HFFc6 (cell line): ENCODE measurements at regions not wholly inside any gene's neighbourhood (a gene's known extent, or its start where the extent isn't known, plus 50 kb on each side); places are given as distances from the start of the nearest gene placed in this dataset.

Source experiments
- DNase-seq: peaks from one replicate; pipeline ENCODE4 v3.0.0-alpha.2; 2018
- H3K27ac Mint-ChIP-seq: 2 replicates; pipeline ENCODE4 v1.8.0; 2020; ENCODE audit warnings: mild to moderate bottlenecking, mixed read lengths
- H3K27me3 Mint-ChIP-seq: 2 replicates; pipeline ENCODE4 v1.8.0; 2021; ENCODE audit warnings: mild to moderate bottlenecking, moderate library complexity, mixed read lengths; ENCODE audit not compliant: insufficient read depth
- H3K36me3 Mint-ChIP-seq: 2 replicates; pipeline ENCODE4 v1.8.0; 2021; ENCODE audit warnings: low read depth, mixed read lengths
- H3K4me1 Mint-ChIP-seq: 2 replicates; pipeline ENCODE4 v1.8.0; 2020; ENCODE audit warnings: low read depth, mixed read lengths
- H3K4me3 Mint-ChIP-seq: 2 replicates; pipeline ENCODE4 v1.8.0; 2020; ENCODE audit warnings: mild to moderate bottlenecking, moderate library complexity, mixed read lengths
- H3K9me3 Mint-ChIP-seq: 2 replicates; pipeline ENCODE4 v1.8.0; 2020; ENCODE audit warnings: mild to moderate bottlenecking, mixed read lengths
- TF ChIP-seq, protein P1 (sequence below): fragments of 200-600 bp; sonication (generic); IDR thresholded peaks from 2 replicates; pipeline ENCODE4 v1.5.0; 2021; ENCODE audit warnings: antibody characterized with exemption, mild to moderate bottlenecking

DNA sequence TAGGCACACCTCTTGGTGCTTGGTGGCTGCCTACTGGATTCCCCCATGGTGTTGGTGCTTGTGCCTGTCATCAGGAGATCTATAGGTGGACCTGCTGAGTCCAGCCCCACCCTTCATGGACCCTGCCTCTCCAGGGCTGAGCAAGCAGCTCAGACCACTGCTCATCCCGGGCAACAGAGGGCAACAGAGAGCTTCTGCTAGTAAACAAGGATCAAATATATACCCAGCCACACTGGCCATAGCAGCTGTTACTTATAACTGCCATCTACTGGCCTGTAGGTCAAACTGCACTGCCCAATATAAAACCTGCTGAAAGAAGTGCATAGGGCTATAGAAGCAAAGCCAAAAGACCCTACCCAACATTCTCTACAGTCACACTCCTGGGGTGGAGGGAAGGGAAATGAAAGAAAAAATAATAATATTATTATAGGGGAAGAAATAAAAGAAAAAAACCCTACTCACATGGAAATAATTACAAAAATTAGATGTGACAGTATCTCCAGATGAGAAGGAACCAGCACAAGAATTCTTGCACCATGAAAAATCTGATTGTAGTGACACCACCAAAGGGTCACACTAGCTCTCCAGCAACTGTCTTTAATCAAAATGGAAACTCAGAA is 54.9 kb upstream of the ZNF800 start:
- H3K4me1 Mint-ChIP-seq = no peaks in the 10 kb centered on the region
- no peak overlapping the region for H3K4me3 Mint-ChIP-seq
- H3K27ac Mint-ChIP-seq = no peak overlapping the region
- peaks cover 7% of the 10 kb centered on the region for H3K27me3 Mint-ChIP-seq
- peaks cover 9% of the 10 kb centered on the region; the same call in 1 of the 2 replicates for H3K9me3 Mint-ChIP-seq
- TF ChIP-seq, protein P1, sequence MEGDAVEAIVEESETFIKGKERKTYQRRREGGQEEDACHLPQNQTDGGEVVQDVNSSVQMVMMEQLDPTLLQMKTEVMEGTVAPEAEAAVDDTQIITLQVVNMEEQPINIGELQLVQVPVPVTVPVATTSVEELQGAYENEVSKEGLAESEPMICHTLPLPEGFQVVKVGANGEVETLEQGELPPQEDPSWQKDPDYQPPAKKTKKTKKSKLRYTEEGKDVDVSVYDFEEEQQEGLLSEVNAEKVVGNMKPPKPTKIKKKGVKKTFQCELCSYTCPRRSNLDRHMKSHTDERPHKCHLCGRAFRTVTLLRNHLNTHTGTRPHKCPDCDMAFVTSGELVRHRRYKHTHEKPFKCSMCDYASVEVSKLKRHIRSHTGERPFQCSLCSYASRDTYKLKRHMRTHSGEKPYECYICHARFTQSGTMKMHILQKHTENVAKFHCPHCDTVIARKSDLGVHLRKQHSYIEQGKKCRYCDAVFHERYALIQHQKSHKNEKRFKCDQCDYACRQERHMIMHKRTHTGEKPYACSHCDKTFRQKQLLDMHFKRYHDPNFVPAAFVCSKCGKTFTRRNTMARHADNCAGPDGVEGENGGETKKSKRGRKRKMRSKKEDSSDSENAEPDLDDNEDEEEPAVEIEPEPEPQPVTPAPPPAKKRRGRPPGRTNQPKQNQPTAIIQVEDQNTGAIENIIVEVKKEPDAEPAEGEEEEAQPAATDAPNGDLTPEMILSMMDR = peak; percentile 82
- DNase-seq = peak; percentile 69
- H3K36me3 Mint-ChIP-seq = no peaks in the 10 kb centered on the region

DNA sequence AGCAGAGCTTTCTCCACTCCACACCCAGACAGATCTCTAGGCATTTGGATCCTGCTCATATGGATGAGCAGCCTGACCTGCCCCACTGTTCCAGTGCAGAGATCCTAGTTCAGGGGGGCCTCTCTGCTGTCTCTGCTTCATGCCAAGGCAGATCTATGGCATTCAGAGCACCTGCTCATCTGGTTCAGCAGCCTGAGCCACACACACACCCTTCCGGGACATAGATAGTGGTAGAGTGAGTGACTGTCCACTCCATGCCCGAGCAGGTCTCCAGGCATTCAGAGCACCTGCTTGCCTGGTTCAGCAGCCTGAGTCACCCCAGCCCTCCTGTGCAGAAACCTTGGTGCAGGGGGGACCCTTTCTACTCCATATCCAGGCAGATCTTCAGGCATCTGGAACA is 54.3 kb upstream of the ZNF800 start:
- Mint-ChIP-seq H3K27ac (no peak overlapping the region), H3K9me3 (peaks cover 9% of the 10 kb centered on the region; the same call in 1 of the 2 replicates), H3K4me3 (no peak overlapping the region), H3K4me1 (no peaks in the 10 kb centered on the region), H3K36me3 (no peaks in the 10 kb centered on the region), H3K27me3 (peaks cover 4% of the 10 kb centered on the region)
- TF ChIP-seq, protein P1 = no peak
- DNase-seq = no peak
